CD14-positive monocyte (primary cell): ENCODE measurements at regions not wholly inside any gene's neighbourhood (a gene's known extent, or its start where the extent isn't known, plus 50 kb on each side); places are given as distances from the start of the nearest gene placed in this dataset.

ENCODE experiments used
- DNase-seq, 3 donors: peaks; one replicate each; pipeline ENCODE4 v3.0.0-alpha.2; 2011 to 2022
- H2AFZ ChIP-seq: 2 replicates; pipeline ENCODE4 v1.6.0; 2012; ENCODE audit warnings: mild to moderate bottlenecking, low read depth, low read length, inconsistent platforms; ENCODE audit not compliant: insufficient read depth, poor library complexity, severe bottlenecking
- H3K27ac ChIP-seq, 2 donors: 1 replicate in 1 of 2; 2 replicates in 1 of 2; pipeline ENCODE4 v1.5.1; 2012 to 2013; ENCODE audit warnings: low read length in 2 of 2, control low read depth in 1 of 2, inconsistent platforms in 1 of 2, low read depth in 1 of 2, mild to moderate bottlenecking in 1 of 2
- H3K27me3 ChIP-seq, 2 donors: one replicate each; pipeline versions ENCODE4 v1.6.0 to v1.6.1; 2011 to 2013; ENCODE audit warnings: low read length in 2 of 2; ENCODE audit not compliant: control insufficient read depth in 2 of 2, insufficient read depth in 2 of 2
- H3K36me3 ChIP-seq, 2 donors: replicated peaks in 1 of 2; 1 replicate in 1 of 2; 2 replicates in 1 of 2; pipeline versions ENCODE4 v1.5.1 to v1.6.1; 2012 to 2013; ENCODE audit warnings: low read length in 2 of 2, control low read depth in 1 of 2, inconsistent platforms in 1 of 2, mild to moderate bottlenecking in 1 of 2; ENCODE audit not compliant: insufficient read depth in 2 of 2, control insufficient read depth in 1 of 2
- H3K4me1 ChIP-seq, 2 donors: 1 replicate in 1 of 2; 2 replicates in 1 of 2; pipeline versions ENCODE4 v1.5.1 to v1.6.1; 2012 to 2013; ENCODE audit warnings: low read length in 2 of 2, control low read depth in 1 of 2, inconsistent platforms in 1 of 2, mild to moderate bottlenecking in 1 of 2, moderate library complexity in 1 of 2; ENCODE audit not compliant: insufficient read depth in 2 of 2, control insufficient read depth in 1 of 2
- H3K4me2 ChIP-seq: replicated peaks from 2 replicates; pipeline ENCODE3; 2012; ENCODE audit warnings: low read length, moderate library complexity, mild to moderate bottlenecking; ENCODE audit not compliant: poor library complexity, severe bottlenecking; ENCODE audit errors: extremely low read depth
- H3K4me3 ChIP-seq, 3 experiments: fragments of 200-600 bp in 1 of 3; sonication (generic) in 1 of 3; replicated peaks in 1 of 3; 1 replicate in 2 of 3; 2 replicates in 1 of 3; pipeline ENCODE4 v1.5.1; 2011 to 2013; ENCODE audit warnings: low read length in 3 of 3, mild to moderate bottlenecking in 3 of 3, control low read depth in 2 of 3, low read depth in 2 of 3, inconsistent platforms in 1 of 3, moderate library complexity in 1 of 3
- H3K79me2 ChIP-seq: 2 replicates; pipeline ENCODE4 v1.6.0; 2012; ENCODE audit warnings: mild to moderate bottlenecking, control low read depth, inconsistent platforms, low read length, moderate library complexity; ENCODE audit not compliant: insufficient read depth
- H3K9ac ChIP-seq: 2 replicates; pipeline ENCODE4 v1.6.0; 2017; ENCODE audit warnings: low read length, mild to moderate bottlenecking; ENCODE audit not compliant: insufficient read depth, poor library complexity, severe bottlenecking
- H3K9me3 ChIP-seq, 2 donors: replicated peaks in 1 of 2; 1 replicate in 1 of 2; 2 replicates in 1 of 2; pipeline versions ENCODE4 v1.5.1 to v1.6.1; 2012 to 2013; ENCODE audit warnings: low read length in 2 of 2, control low read depth in 1 of 2; ENCODE audit not compliant: control insufficient read depth in 1 of 2, insufficient read depth in 1 of 2
- H4K20me1 ChIP-seq: 2 replicates; pipeline ENCODE4 v1.6.0; 2012; ENCODE audit warnings: mild to moderate bottlenecking, low read length, control low read depth, moderate library complexity; ENCODE audit not compliant: insufficient read depth
- H3K27ac Mint-ChIP-seq, 7 donors: one replicate each; pipeline ENCODE4 v1.8.0; 2020; ENCODE audit warnings: mild to moderate bottlenecking in 7 of 7, mixed read lengths in 7 of 7, moderate library complexity in 6 of 7, inconsistent platforms in 2 of 7
- H3K27me3 Mint-ChIP-seq, 3 donors: one replicate each; pipeline ENCODE4 v1.8.0; 2021 to 2022; ENCODE audit warnings: low read depth in 3 of 3, mild to moderate bottlenecking in 3 of 3, mixed read lengths in 3 of 3, moderate library complexity in 3 of 3, inconsistent platforms in 1 of 3
- H3K36me3 Mint-ChIP-seq, 2 donors: one replicate each; pipeline ENCODE4 v1.8.0; 2020; ENCODE audit warnings: mixed read lengths in 2 of 2, inconsistent platforms in 1 of 2, mild to moderate bottlenecking in 1 of 2
- H3K4me1 Mint-ChIP-seq: one replicate; pipeline ENCODE4 v1.8.0; 2020; ENCODE audit warnings: mild to moderate bottlenecking, mixed read lengths
- H3K4me3 Mint-ChIP-seq, 2 donors: one replicate each; pipeline ENCODE4 v1.8.0; 2020; ENCODE audit warnings: mild to moderate bottlenecking in 2 of 2, mixed read lengths in 2 of 2, moderate library complexity in 1 of 2
- H3K9me3 Mint-ChIP-seq, 7 donors: one replicate each; pipeline ENCODE4 v1.8.0; 2020 to 2022; ENCODE audit warnings: mixed read lengths in 7 of 7, mild to moderate bottlenecking in 6 of 7, moderate library complexity in 6 of 7, inconsistent platforms in 2 of 7
- CTCF ChIP-seq: fragments of 200-600 bp; IDR thresholded peaks from one replicate; pipeline ENCODE4 v1.8.0; 2022; ENCODE audit warnings: antibody characterized with exemption, mild to moderate bottlenecking
- WGBS: methylation state at CpG from one replicate; pipeline ENCODE4 v1.1.5; 2013; ENCODE audit warnings: missing lambda C conversion rate; ENCODE audit not compliant: insufficient coverage; 5-methylcytosine and 5-hydroxymethylcytosine counted together
- intact Hi-C, 2 donors: fragments of 100-400 bp; cut with micrococcal nuclease; formaldehyde crosslinking; loops; one replicate each; pipeline versions ENCODE4 v1.15.0 to v1.15.1; 2023

GRCh38 chr17:70661342-70662222 lies 492.2 kb downstream of the KCNJ2 start:
- H4K20me1 ChIP-seq: no peaks in the 10 kb centered on the region
- H3K9me3 ChIP-seq: no peaks in the 10 kb centered on the region
- intact Hi-C loops: no loop called here
- Mint-ChIP-seq H3K27me3 (peaks cover 0 to 2% (median 0%) of the 10 kb centered on the region in 3 donors), H3K4me3 (no peak overlapping the region), H3K27ac (no peak overlapping the region), H3K4me1 (no peaks in the 10 kb centered on the region), H3K9me3 (no peaks in the 10 kb centered on the region), H3K36me3 (no peaks in the 10 kb centered on the region)
- H3K4me3 ChIP-seq: no peak overlapping the region
- no peak overlapping the region for H3K4me2 ChIP-seq
- H3K27ac ChIP-seq: no peak overlapping the region
- TF ChIP-seq CTCF: no peak
- no peak for DNase-seq
- no peaks in the 10 kb centered on the region for H3K79me2 ChIP-seq
- H2AFZ ChIP-seq: no peak overlapping the region
- no peaks in the 10 kb centered on the region for H3K4me1 ChIP-seq
- WGBS: 95% methylated on average over 5 of the region's 10 CpGs
- no peaks in the 10 kb centered on the region for H3K27me3 ChIP-seq
- H3K36me3 ChIP-seq: no peaks in the 10 kb centered on the region
- no peak overlapping the region for H3K9ac ChIP-seq

GRCh38 chr17:70668276-70668937 lies 499.1 kb downstream of the KCNJ2 start:
- no peaks in the 10 kb centered on the region for H3K4me1 Mint-ChIP-seq
- no peaks in the 10 kb centered on the region for H3K36me3 ChIP-seq
- DNase-seq: no peak
- peaks cover 0 to 4% (median 0%) of the 10 kb centered on the region in 7 donors for H3K9me3 Mint-ChIP-seq
- H3K27ac ChIP-seq: no peak overlapping the region
- no peak overlapping the region for H3K4me3 ChIP-seq
- H3K4me3 Mint-ChIP-seq: no peak overlapping the region
- H4K20me1 ChIP-seq: no peaks in the 10 kb centered on the region
- H3K4me1 ChIP-seq: no peaks in the 10 kb centered on the region
- H2AFZ ChIP-seq: no peak overlapping the region
- H3K9me3 ChIP-seq: no peaks in the 10 kb centered on the region
- no peak overlapping the region for H3K4me2 ChIP-seq
- no peak overlapping the region for H3K9ac ChIP-seq
- H3K27ac Mint-ChIP-seq: peak overlapping the region in 1 of 7 donors; percentile 63
- 89% methylated on average over 5 of the region's 10 CpGs for WGBS
- peaks cover 0 to 2% (median 0%) of the 10 kb centered on the region in 3 donors for H3K27me3 Mint-ChIP-seq
- intact Hi-C loops: no loop called here
- H3K27me3 ChIP-seq: no peaks in the 10 kb centered on the region
- H3K36me3 Mint-ChIP-seq: no peaks in the 10 kb centered on the region
- no peaks in the 10 kb centered on the region for H3K79me2 ChIP-seq
- no peak for TF ChIP-seq CTCF
